ENCODE measurements at regions not wholly inside any gene's neighbourhood (a gene's known extent, or its start where the extent isn't known, plus 50 kb on each side); places are given as distances from the start of the nearest gene placed in this dataset.
"Not testable (repeated sequence)": the region's sequence is repeated elsewhere in the genome, so short reads cannot be mapped to it uniquely, and the experiment has no call there.

GRCh38 chr12:25313266-25313990, 62.7 kb upstream of the KRAS start:
- not testable (repeated sequence) for DNase-seq (ENCODE audit: low read depth, low spot score); H3K4me3 ChIP-seq (ENCODE audit: low read length)

- DNase-seq (ENCODE audit: low read depth, low spot score) = no peak
- H3K4me3 ChIP-seq (ENCODE audit: low read length) = no peak overlapping the region
Observed at GRCh38 chr12:25311506-25311905, 60.8 kb upstream of the KRAS start.

GRCh38 chr12:25310071-25310470, 59.3 kb upstream of the KRAS start:
- not testable (repeated sequence) for DNase-seq (ENCODE audit: low read depth, low spot score); H3K4me3 ChIP-seq (ENCODE audit: low read length)

DNA sequence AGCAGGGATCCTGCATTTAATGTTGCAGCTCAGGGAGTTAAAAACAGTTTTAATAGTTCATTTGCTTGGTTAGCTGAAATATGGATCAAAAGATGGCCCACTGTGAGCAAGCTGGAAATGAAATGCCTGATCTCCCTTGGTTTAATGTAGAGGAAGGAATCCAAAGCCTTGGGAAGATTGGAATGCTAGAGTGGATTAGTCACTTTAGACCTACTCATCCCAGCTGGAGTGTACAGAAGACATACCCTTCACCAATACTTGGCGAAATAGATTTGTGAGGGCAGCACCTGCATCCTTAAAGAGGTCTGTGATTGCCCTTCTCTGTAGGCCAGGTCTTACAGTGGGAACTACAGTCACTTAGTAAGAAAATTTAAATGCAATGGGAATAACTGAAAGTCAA, 58.0 kb upstream of the KRAS start:
- H3K4me3 ChIP-seq (ENCODE audit: low read length) = no peak overlapping the region
- DNase-seq (ENCODE audit: low read depth, low spot score) = no peak

DNA sequence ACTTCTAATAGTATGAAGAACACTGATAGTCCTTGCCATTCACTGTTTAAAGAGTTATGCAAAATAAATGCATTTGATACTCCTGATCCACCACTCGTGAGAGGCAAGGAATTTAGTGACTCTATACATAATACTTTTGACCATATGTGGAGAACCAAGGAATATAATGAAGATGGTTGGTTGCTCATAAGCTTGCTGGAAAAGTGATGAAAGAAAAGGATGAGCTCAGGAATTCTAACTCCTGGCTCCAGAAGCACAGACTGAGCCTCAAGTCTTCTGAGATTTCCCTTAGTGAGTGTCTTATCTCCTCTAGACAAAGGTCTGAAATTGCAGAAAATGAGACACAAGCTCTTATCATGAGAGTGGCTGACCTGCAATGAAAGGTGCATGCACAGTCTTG, 57.1 kb upstream of the KRAS start:
- no peak for DNase-seq (ENCODE audit: low read depth, low spot score)
- H3K4me3 ChIP-seq (ENCODE audit: low read length) = no peak overlapping the region

GRCh38 chr12:25301798-25302197, 51.1 kb upstream of the KRAS start:
- no peak for DNase-seq (ENCODE audit: low read depth, low spot score)
- H3K4me3 ChIP-seq (ENCODE audit: low read length) = no peak overlapping the region

All from Jurkat, Clone E6-1 (cell line).